ENCODE measurements at regions not wholly inside any gene's neighbourhood (a gene's known extent, or its start where the extent isn't known, plus 50 kb on each side); places are given as distances from the start of the nearest gene placed in this dataset.

DNA sequence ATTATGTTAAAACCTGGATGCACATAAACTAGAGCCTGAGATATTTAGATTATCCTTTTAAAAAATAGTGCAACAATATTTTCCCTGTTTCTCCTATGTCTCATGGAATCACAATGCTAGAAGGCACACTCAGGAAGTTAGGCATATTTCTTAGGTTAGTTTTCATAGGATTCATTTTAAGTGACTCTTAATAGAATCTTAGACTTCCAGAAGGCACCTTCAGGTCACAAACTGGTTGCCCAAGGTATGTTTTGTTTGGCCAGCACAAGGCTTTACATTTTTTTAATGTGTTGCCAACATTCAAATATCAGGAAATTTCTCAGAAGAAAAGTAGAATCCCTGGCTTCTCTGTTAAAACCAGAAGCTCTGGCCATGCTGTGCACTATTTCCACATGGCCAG, 129.3 kb downstream of the LNPK start:
- TF ChIP-seq, protein P1, sequence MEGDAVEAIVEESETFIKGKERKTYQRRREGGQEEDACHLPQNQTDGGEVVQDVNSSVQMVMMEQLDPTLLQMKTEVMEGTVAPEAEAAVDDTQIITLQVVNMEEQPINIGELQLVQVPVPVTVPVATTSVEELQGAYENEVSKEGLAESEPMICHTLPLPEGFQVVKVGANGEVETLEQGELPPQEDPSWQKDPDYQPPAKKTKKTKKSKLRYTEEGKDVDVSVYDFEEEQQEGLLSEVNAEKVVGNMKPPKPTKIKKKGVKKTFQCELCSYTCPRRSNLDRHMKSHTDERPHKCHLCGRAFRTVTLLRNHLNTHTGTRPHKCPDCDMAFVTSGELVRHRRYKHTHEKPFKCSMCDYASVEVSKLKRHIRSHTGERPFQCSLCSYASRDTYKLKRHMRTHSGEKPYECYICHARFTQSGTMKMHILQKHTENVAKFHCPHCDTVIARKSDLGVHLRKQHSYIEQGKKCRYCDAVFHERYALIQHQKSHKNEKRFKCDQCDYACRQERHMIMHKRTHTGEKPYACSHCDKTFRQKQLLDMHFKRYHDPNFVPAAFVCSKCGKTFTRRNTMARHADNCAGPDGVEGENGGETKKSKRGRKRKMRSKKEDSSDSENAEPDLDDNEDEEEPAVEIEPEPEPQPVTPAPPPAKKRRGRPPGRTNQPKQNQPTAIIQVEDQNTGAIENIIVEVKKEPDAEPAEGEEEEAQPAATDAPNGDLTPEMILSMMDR (IDR thresholded peaks at IDR 0.05) = no peak
- no peak for DNase-seq (ENCODE audit: extremely low spot score, unreplicated experiment)
- Mint-ChIP-seq H3K36me3 (ENCODE audit: unreplicated experiment) (no peaks in the 10 kb centered on the region), H3K27me3 (ENCODE audit: unreplicated experiment) (peaks cover 2% of the 10 kb centered on the region), H3K4me1 (ENCODE audit: unreplicated experiment) (no peaks in the 10 kb centered on the region), H3K9me3 (ENCODE audit: unreplicated experiment) (no peaks in the 10 kb centered on the region), H3K4me3 (ENCODE audit: unreplicated experiment) (no peak overlapping the region), H3K27ac (ENCODE audit: unreplicated experiment) (no peak overlapping the region)

DNA sequence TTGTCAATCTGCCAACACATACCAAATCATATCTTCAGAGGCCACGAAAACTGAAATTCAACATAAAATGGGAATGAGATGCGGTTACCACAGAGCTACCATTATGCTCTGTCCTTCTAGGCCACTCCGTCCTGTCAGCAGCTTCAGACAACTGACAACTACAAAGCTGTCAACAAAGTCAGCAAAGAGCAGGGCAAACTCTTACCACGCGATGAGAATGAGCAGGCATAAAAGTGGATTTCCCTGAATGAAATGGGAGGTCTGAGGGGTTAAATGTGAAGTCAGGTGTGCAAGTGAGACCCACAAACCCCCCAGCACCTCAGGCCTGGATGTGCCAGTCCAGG, 130.1 kb downstream of the LNPK start:
- Mint-ChIP-seq H3K27ac (ENCODE audit: unreplicated experiment) (no peak overlapping the region), H3K27me3 (ENCODE audit: unreplicated experiment) (peaks cover 2% of the 10 kb centered on the region), H3K4me3 (ENCODE audit: unreplicated experiment) (no peak overlapping the region), H3K4me1 (ENCODE audit: unreplicated experiment) (no peaks in the 10 kb centered on the region), H3K9me3 (ENCODE audit: unreplicated experiment) (no peaks in the 10 kb centered on the region), H3K36me3 (ENCODE audit: unreplicated experiment) (no peaks in the 10 kb centered on the region)
- TF ChIP-seq, protein P1 (IDR thresholded peaks at IDR 0.05) = no peak
- no peak for DNase-seq (ENCODE audit: extremely low spot score, unreplicated experiment)

DNA sequence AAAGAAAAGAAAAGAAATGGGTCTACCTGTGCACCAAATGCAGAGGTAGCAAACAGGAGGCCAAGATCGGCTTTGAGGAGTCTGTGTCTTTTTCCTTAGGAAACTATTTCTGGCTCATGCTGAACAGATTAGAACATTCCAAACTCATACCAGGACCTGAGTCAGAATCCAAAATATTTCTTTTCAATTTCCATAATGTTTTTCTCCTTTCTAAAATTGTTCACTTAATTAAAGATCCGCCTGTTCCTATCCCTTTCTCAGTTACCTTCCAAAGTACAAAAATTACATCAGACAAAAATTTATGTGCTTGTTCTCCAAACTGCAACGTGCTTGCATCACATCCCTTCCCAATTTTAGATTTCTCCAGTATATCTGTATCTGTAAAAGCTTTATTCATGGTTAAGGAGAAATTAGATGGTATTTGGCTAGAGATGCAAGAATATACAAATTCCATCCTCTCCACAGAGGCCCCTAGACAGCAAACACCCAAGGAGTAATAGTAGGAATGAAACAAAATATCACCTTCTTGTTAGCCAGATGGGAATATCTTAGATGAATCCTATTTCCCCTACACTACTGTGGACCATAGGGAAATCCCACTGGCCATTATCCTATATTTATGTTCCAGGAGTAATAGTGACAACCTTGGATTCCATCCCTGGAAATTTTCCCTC, 130.6 kb downstream of the LNPK start:
- H3K4me3 Mint-ChIP-seq (ENCODE audit: unreplicated experiment) = no peak overlapping the region
- no peaks in the 10 kb centered on the region for H3K9me3 Mint-ChIP-seq (ENCODE audit: unreplicated experiment)

DNA sequence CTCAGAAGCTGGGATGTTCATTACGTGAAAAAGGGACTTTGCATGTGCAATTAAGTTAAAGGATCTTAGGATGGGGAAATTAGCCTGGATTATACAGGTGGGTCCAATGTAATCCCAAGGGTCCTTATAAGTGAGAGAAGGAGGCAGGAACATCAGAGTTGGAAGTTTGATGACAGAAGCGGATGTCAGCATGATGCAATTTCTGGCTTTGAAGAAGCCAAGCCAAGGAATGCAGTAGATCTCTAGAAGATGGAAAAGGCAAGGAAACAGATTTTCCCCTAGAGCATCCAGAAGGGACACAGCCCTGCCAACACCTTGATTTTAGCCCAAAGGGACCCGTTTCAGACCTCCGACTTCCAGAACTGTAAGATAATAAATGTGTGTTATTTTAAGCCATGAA, 136.4 kb downstream of the LNPK start:
- TF ChIP-seq, protein P1 (IDR thresholded peaks at IDR 0.05) = no peak
- H3K27ac Mint-ChIP-seq (ENCODE audit: unreplicated experiment) = no peak overlapping the region
- peaks cover 8% of the 10 kb centered on the region for H3K27me3 Mint-ChIP-seq (ENCODE audit: unreplicated experiment)
- H3K4me3 Mint-ChIP-seq (ENCODE audit: unreplicated experiment) = no peak overlapping the region
- H3K36me3 Mint-ChIP-seq (ENCODE audit: unreplicated experiment) = no peaks in the 10 kb centered on the region
- H3K9me3 Mint-ChIP-seq (ENCODE audit: unreplicated experiment) = no peaks in the 10 kb centered on the region
- DNase-seq (ENCODE audit: extremely low spot score, unreplicated experiment) = no peak
- no peaks in the 10 kb centered on the region for H3K4me1 Mint-ChIP-seq (ENCODE audit: unreplicated experiment)

More for the DNA sequence above, 130.6 kb downstream of the LNPK start:
- no peak for DNase-seq (ENCODE audit: extremely low spot score, unreplicated experiment)
- peaks cover 2% of the 10 kb centered on the region for H3K27me3 Mint-ChIP-seq (ENCODE audit: unreplicated experiment)
- TF ChIP-seq, protein P1 (IDR thresholded peaks at IDR 0.05) = no peak
- no peaks in the 10 kb centered on the region for H3K4me1 Mint-ChIP-seq (ENCODE audit: unreplicated experiment)
- no peaks in the 10 kb centered on the region for H3K36me3 Mint-ChIP-seq (ENCODE audit: unreplicated experiment)
- no peak overlapping the region for H3K27ac Mint-ChIP-seq (ENCODE audit: unreplicated experiment)

DNA sequence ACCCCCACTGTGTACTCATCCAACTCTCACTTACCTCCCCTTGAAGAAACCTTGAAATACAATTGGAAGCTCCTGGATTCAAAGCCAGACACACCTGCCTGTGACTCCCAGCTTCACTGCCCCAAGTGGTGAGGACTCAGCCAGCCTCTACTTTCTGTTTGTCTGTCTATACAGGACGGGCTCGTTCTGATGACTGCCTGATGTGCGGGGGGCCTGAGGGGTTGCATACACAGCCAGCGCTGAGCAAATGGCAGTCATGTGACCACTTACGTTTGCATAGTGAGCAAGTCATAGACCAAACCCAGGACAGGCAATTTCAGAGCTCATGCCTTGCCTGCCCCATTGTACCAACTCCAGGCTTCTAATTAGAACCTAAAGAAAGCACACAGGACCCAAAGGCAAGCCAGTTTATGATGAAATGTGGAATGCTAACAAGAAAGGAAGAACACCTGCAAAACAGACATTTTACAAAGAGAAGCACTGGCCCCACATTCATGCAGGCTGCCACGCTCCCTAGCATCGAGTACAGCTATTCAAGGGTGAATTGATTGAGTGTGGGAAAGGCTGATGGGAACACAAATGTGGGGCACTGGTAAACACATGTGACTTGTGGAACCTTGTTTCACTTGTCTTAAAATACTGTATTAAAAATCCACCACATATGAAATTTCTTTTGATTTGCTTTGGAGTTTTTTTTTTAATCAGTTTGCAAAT, 137.8 kb downstream of the LNPK start:
- Mint-ChIP-seq H3K9me3 (ENCODE audit: unreplicated experiment) (no peaks in the 10 kb centered on the region), H3K27me3 (ENCODE audit: unreplicated experiment) (peaks cover 8% of the 10 kb centered on the region), H3K4me3 (ENCODE audit: unreplicated experiment) (no peak overlapping the region), H3K4me1 (ENCODE audit: unreplicated experiment) (no peaks in the 10 kb centered on the region), H3K27ac (ENCODE audit: unreplicated experiment) (no peak overlapping the region), H3K36me3 (ENCODE audit: unreplicated experiment) (no peaks in the 10 kb centered on the region)
- DNase-seq (ENCODE audit: extremely low spot score, unreplicated experiment) = no peak
- TF ChIP-seq, protein P1 (IDR thresholded peaks at IDR 0.05) = no peak

All from osteocyte (in vitro differentiated cells).